HCT116 (cell line): ENCODE measurements at regions not wholly inside any gene's neighbourhood (a gene's known extent, or its start where the extent isn't known, plus 50 kb on each side); places are given as distances from the start of the nearest gene placed in this dataset.

Source experiments
- CTCF ChIP-seq, 3 experiments: fragments of 200-600 bp in 1 of 3; sonication (generic) in 1 of 3; IDR thresholded peaks in 2 of 3; conservative IDR thresholded peaks in 1 of 3; 2 replicates each; pipeline ENCODE4 v1.5.1; 2012 to 2017; ENCODE audit warnings: low read depth in 2 of 3, low read length in 2 of 3, antibody characterized with exemption in 1 of 3, borderline replicate concordance in 1 of 3, control low read depth in 1 of 3, mild to moderate bottlenecking in 1 of 3, mixed read lengths in 1 of 3, mixed run types in 1 of 3, moderate library complexity in 1 of 3; ENCODE audit not compliant: insufficient read depth in 1 of 3
- EZH2 ChIP-seq: fragments of 200-600 bp; sonication (generic); IDR thresholded peaks from 2 replicates; pipeline ENCODE4 v1.6.1; 2017; ENCODE audit warnings: antibody characterized with exemption, mixed run types

GRCh38 chr2:221085341-221085900 is 486.7 kb downstream of the EPHA4 start:
- TF ChIP-seq CTCF (IDR thresholded peaks at IDR 0.05 in 2 of 3, conservative IDR thresholded peaks at IDR 0.05 in 1 of 3; ENCODE audit: borderline replicate concordance in 1 of 3, insufficient read depth in 1 of 3, low read depth in 2 of 3, low read length in 2 of 3) (no peak), EZH2 (no peak)
